NCI-H1048 (cell line): ENCODE measurements at regions not wholly inside any gene's neighbourhood (a gene's known extent, or its start where the extent isn't known, plus 50 kb on each side); places are given as distances from the start of the nearest gene placed in this dataset.
"Not testable (repeated sequence)": the region's sequence is repeated elsewhere in the genome, so short reads cannot be mapped to it uniquely, and the experiment has no call there.

Experiments used
- DNase-seq: peaks from one replicate; lab custom pipeline; 2025; lab: John Stamatoyannopoulos, UW

DNA sequence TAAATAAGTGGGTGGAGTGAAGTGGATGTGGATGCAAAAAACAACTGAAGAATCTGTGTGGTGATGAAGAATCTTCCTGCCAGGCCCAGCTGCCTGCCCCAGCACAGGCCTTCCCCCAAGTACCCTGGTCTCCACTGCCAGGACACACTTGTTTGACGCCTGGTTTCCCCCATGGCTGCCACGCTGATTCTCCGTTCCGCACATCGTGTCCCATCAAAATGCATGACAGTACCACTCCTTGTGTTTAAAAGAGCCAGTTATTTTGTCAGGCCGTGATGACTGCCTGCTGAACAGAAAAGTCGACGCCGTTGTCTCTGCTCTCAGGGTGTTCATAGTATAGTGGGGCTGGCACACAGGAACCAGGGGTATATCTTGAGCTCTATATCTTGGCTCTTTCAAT lies 50.3 kb upstream of the KYNU start:
- DNase-seq: no peak

DNA sequence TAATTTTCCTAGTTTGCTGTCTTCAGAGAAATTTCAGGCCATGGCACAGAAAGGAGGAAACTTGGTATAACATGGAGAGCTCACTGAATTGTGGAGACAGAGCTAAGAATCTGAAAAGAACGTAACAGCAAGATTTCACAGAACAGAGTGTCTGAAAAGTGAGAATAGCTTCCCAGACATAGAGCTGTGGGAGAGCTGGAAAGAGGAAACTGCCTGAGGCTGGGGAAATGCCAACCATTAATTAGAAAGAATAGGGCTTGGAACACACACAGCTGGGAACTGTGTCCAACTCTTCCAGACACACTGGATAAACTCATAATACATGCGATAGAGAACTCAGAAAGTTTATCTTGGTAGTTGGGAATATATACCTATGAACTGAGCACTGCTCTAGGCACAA lies 51.6 kb upstream of the KYNU start:
- no peak for DNase-seq

DNA sequence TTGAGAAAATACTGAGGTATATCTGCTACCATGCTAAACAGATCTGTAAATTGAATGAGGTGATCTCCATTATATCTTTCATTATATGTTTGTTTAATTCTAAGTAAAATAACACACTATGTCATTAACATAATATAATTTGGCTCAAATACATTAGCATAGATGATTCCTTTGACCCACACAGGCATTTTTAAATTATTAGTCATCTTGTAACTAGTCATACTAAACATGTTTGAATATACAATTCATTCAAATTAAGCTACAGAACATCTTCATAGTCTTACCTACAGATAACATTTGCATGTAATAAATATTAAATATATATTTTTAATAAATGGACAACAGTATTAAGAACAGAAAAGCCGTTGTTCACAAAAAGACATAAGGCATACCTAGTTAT lies 52.7 kb upstream of the KYNU start:
- no peak for DNase-seq

DNA sequence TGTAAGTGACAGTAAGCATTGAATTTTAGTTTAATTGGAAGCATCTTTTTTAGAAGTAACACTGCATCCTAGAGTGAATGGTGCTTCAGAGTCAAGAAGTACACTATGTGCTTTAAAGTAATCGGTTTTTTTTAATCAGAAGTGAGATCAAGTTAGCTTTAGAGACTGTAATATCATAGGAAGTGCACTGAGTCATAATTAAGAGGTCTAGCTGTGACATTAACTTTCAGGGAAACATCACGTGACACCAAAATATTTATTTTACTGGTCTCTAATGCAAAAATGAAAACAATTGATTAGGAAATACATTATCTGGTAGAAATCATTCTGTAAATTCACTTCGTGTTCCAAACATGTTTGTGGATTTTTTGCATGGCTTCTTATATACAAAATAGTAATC lies 55.3 kb upstream of the KYNU start:
- no peak for DNase-seq

DNA sequence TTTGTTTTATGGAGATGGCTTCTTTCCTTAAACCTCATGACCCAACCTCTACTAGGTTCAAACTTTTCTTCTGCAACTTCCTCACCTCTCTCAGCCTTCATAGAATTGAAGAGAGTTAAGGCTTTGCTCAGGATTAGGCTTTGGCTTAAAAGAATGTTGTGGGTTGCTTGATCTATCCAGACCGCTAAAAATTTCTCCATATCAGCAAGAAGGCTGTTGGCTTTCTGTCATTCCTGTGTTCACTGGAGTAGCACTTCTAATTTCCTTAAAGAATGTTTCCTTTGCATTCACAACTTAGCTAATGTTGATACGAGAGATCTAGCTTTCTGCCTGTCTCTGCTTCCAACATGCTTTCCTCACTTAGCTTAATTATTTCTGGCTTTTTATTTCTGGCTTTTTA lies 58.1 kb upstream of the KYNU start:
- DNase-seq: no peak

DNA sequence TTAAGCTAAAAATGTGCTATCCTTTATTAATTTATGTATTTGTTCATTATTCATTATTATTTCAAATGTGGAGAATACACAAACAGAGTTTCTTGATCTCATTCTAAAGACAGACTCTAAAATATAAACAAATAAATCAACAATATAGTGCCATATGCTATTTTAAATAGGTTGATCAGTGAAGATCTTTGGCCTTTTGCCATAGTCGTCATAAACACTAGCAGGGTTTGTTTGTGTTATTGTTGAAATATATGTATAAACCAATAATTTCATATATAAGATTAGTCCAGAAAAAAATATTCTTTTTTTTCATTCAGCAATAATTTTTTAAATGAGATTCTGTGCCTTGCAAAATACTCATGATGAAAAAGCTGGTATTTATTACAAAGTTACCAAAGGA lies 62.1 kb upstream of the KYNU start:
- DNase-seq: no peak

DNA sequence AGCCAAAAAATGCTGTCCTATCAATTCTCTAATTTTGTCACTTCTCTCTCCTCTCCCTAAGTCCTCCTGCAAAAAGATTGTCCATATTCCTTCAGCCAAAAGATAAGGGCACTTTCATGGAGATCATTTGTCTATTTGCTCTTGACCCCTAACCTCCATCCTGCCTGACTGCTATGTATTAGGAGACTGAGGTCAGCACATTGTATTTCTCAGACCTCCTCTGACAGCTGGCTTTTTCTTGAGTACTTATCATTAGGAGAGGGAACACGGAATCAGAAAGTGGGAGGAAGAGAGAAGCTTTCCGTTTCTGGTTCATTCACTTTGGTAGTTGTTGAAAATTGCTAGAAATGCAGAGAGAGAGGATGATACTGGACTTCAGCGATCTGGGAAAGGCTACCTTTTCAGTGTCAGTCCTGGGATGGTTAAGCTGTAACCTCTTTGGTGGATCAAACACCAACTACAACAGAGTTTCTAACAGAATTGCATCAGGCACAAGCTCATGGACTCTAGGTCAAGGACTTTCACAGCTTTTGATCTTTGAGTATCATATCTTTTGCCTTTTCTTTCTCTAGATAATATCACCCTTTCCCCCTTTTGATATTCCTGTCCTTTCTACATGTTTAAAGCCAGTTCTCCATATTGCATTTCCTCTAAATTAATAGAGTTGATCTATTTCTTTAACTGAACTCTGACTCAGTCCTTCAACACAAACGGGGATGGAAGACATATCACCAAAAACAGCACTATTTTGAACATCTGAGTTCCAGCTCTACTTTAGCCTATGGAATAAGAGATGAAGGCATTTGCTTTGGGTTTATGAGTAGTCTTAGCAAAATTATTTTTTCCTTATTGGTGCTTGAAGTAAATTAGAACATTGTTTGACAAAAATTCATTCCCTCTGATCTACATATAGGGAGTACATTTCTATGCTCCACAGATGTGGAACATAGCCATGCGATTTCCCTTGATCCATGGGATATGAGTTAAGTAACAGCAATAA lies 63.3 kb upstream of the KYNU start:
- no peak for DNase-seq

DNA sequence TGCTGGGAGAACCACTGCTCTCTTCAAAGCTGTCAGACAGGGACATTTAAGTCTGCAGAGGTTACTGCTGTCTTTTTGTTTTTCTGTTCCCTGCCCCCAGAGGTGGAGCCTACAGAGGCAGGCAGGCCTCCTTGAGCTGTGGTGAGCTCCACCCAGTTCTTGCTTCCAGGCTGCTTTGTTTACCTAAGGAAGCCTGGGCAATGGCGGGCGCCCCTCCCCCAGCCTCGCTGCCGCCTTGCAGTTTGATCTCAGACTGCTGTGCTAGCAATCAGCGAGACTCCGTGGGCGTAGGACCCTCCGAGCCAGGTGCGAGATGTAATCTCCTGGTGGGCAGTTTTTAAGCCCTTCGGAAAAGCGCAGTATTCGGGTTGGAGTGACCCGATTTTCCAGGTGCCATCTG lies 65.8 kb upstream of the KYNU start:
- DNase-seq: not testable (repeated sequence)

DNA sequence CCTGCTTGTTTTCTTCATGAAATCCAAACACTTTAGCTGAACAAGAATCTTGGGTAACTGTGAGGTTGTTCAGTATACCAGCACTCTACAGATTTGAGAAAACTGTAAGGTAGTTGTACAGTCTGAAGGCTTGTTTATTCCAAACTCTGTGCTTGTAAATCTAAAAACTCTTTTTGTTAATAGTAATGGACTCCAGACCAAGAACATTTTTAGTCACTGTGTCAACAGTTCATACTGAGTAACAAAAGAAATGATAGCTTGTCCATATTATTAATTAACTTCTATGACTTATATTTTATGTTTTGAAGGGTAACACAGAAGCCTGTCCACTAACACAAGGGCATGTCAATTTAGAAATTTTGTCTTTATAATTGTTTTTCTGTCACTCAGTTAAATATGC lies 72.2 kb upstream of the KYNU start:
- DNase-seq: no peak

DNA sequence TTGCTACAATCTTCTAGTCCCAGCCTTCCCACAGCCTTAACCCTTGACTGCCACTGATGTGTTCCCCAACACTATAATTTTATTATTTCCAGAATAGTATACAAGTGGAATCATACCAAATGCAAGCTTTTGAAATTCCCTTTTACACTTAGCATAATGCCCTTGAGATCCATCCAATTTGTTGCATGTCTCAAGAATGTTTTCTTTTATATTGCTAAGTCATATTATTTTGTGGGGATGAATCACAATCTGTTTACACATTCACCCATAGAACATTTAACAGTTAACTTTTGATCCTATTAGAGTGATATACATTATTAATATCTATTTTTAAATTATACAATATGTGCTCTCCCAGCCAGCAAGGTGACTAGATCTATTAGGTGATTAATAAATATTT lies 74.3 kb upstream of the KYNU start:
- DNase-seq: no peak

DNA sequence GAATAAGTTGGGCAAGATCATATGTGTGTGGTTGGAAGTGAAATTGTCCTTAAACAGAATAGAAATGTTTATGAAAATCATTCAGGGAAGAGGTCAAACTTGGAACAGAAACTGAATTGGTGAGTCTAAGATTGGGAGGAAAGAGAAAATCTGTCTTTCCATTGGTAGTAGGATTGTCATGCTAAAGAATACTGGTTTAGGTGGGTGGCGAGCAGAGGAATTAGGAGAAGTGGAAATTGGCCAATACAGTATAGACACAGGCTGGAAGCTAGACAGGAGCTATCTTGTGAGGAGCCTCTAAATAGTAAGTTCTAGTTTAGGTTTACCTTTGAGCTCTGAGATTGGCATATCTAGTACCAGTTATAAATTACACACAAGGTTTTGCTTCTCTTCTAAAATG lies 80.9 kb upstream of the KYNU start:
- no peak for DNase-seq

DNA sequence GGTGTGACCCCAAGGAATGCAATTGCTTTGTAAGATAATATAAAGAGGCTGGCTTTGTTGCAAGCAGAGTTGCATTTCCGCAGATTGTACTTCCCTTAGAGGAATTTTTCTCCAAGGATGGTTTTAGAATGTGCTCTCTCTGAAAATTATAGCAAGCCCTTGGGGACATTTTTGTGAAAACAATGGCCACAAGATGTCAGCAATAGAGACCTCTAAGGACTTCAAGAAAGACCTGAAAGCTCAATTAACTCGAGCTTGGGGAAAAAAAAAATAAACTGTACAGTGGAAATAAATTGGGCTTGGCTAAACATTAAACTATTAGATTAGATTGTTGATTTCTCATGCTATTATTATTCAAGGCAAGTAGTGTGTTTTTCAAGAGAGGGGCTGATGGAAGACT lies 81.3 kb upstream of the KYNU start:
- no peak for DNase-seq

DNA sequence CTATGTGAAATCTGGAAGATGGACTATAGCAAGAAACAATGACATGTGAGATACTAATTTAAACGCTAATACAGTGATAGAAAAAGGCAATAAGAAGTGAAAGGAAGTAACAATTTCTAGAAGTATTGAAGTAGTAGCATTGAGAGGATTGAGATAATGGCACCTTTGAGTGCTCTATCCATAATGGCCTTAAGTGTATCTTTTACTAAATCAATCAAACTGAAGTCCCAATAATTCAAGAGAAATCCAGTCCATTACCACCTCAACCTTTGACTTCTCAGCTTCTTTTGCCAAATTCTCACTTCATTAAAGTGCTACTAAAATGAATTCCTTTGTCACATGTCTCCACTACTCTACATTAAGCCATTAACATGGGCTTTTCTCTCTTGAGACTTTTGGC lies 82.6 kb upstream of the KYNU start:
- DNase-seq: no peak

DNA sequence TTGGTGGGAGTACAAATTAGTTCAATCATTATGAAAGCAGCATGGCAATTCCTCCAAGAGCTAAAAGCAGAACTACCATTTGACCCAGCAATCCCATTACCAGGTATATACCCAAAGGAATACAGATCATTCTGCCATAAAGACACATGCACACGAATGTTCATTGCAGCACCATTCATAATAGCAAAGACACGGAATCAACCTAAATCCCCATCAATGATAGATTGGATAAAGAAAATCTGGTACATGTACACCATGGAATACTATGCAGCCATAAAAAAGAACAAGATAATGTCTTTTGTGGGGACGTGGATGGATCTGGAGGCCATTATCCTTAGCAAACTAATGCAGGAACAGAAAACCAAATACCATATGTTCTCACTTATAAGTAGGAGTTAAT lies 85.1 kb upstream of the KYNU start:
- not testable (repeated sequence) for DNase-seq

DNA sequence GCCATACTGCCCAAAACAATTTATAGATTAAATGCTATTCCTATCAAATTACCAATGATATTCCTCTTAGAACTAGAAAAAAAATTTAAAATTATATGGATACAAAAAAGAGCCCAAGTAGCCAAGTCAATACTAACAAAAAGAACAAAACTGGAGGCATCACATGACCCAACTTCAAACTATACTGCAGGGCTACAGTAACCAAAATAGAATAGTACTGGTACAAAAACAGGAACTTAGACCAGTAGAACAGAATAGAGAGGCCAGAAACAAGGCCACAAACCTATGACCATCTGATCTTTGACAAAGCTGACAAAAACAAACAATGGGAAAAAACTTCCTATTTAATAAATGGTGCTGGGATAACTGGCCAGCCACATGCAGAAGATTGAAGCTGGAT lies 86.1 kb upstream of the KYNU start:
- DNase-seq: no peak

DNA sequence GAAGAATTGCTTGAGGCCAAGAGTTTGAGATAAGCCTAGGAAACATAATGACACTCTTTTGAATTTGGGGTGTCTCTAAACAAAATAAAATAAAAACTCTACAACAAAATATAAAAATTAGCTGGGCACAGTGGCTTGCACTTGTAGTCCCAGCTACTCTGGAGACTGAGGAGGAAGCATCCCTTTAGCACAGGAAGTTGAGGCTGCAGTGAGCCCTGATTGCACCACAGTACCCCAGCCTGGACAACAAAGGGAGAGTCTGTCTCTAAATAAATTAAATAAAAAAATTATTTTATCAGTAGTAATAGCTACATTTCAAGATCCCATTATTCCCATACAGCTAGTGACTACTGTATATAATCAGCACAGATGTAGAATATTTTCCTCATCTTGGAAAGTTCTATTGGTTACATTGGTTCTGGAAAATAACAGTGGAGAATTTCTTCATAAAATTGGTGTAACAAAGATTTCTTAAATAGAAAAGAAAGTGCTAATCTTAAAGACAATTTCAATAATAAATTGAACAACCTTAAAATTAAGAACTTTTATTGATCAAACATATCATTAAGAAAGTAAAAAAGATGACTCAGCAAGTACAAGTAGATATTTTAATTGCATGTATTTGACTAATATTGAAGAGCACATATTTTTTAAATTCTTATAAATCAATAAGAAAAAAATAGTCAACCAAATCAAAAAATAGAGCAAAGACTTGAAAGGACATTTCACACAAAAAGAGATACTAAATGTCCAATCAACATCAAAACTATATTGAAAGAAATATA lies 90.4 kb upstream of the KYNU start:
- DNase-seq: no peak

DNA sequence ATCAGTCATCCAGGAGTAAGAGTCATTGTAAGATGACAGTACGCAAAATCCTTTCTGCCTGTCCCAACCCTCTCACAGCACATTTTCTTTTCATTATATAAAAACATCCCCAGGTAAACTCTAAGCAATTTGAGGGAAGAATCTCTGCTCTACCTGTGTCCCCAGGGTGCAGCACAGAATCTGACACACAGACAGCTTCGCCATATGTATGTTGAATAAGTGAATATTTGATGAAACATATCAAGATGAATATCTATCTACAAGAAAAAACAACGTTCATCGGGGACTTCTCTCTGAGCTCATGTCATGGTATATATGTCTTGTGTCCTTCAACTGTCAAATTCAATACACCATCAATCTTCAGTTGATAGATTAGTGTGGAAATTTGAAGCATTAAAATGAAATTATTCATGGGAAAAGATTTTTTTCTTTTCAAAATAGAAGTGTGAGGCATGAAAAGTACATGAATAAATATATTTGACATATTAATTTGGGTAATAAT lies 94.5 kb upstream of the KYNU start:
- DNase-seq: no peak

DNA sequence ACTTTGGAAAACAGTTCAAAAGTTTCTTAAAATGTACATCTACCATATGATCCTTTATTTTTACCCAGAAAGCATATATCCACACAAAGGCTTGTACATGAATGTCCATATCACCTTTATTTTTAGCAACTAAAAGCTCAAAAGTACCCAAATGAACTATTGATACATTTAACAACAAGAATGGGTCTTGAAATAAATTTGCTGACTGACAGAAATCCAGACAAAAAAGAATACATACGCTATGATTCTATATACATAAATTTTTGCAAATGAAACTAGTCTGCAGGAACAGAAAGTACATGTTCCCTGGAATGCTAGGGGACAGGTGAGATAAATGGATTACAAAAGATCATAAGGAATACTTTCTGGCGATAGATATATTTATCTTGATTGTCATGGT lies 96.3 kb upstream of the KYNU start:
- DNase-seq: no peak

DNA sequence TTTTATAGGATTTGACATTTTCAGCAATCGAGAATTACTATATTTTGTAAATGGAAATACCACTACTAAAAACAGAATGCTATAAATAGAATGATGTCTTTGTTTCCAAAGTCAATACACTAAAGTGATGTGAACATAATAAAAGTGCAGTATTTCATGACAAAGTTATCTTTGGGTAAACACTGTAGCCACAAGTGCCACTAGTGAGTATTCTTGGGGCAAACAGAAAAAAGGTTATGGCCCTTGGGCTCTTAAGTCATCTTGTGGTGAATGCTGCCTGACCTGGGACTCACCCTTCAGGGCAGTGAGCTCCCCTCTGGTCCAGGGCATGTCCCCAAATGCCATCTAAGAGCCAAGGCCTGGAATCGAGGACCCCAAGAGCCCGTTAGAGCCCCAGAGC lies 99.2 kb upstream of the KYNU start:
- no peak for DNase-seq

DNA sequence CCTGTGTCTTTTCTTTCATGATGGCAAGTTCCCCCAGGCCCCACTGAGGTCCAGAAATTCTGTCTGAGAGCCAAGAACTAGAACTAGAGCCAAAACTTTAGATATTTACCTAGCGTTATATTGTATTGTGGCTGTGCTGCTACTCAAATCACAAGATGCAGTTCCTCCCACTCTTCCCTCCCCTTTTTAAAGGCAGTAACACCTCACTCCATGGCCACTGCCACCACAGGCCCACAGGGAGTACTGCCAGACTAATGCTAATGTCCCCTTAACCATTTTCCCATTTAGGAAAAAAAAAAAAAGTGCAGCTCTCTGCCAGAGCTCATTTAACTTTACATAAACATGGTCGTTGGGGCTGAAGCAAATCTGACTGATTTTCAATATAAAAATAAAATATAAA lies 99.7 kb upstream of the KYNU start:
- DNase-seq: no peak

DNA sequence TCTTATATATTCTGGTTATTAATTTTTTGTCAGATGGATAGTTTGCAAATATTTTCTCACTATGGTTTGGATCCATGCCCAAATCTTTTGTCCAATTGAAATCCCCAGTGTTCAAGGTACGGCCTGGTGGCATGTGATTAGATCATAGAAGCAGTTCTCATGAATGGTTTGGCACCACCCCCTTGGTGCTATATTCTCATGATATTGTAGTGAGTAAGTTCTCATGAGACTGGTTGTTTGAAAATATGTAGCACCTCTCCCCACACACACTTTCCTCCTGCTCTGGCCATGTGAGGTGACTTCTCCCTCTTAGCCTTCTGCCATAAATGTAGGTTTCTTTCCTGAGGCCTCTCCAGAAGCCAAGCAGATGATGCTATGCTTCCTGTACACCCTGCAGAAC lies 107.7 kb upstream of the KYNU start:
- DNase-seq: peak; percentile 47

DNA sequence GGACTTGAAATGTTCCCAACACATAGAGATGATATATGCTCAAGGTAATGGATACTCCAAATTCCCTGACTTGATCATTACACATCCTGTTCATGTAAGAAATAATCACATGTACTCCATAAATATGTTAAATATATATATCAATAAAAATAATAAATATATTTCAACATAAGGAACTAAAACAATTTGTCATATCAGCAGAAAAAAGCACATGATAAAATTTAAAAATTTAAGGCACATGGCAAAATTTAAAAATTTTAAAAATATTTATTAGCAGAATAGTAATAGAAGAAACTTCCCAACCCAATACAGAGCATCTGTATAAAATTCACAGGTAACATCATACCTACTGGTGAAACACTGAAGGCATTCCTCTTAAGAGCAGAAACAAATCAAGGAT lies 109.6 kb upstream of the KYNU start:
- DNase-seq: no peak

DNA sequence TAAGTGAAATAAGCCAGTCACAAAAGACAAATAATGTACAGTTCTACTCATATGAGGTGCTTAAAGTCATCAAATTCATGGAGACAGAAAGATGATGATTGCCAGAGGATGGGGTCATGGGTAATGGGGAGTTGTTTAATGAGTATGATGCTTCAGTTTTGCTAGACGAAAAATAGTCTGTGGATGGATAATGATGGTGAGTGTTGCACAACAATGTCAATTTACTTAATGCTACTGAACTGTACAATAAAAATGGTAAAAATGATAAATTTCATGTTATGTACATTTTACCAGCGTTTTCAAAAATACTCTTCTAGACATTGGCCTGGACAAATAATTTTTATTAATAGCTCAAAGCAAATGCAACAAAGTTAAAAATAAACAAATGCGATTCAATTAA lies 118.5 kb upstream of the KYNU start:
- DNase-seq: no peak
